ENCODE measurements at regions not wholly inside any gene's neighbourhood (a gene's known extent, or its start where the extent isn't known, plus 50 kb on each side); places are given as distances from the start of the nearest gene placed in this dataset.

DNA sequence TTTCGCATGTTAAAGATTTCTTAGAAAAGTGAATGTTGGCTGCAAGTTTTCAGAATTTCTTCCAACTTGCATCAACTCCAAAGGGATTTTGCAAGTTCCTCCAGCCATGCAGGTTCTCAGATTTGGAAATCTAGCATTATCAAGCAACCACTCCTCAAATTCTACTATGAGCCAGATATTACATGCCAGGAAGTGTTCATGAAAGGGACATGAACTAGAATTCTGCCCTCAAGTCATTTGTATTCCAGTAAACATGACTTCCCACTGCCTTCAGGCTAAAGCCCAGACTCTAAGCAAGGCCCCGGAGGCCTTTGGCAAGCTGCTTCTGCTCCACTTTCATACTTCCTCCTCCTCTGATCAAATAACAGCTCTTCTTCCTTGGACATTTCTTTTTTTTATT, 111.3 kb upstream of the PAPPA start:
- no peaks in the 10 kb centered on the region for H3K27me3 ChIP-seq
- ATAC-seq (no peak), DNase-seq (no peak)
- H3K4me3 ChIP-seq = no peak overlapping the region
- intact Hi-C loops (cut with DNase I) = no loop called here
- TF ChIP-seq, protein P1, sequence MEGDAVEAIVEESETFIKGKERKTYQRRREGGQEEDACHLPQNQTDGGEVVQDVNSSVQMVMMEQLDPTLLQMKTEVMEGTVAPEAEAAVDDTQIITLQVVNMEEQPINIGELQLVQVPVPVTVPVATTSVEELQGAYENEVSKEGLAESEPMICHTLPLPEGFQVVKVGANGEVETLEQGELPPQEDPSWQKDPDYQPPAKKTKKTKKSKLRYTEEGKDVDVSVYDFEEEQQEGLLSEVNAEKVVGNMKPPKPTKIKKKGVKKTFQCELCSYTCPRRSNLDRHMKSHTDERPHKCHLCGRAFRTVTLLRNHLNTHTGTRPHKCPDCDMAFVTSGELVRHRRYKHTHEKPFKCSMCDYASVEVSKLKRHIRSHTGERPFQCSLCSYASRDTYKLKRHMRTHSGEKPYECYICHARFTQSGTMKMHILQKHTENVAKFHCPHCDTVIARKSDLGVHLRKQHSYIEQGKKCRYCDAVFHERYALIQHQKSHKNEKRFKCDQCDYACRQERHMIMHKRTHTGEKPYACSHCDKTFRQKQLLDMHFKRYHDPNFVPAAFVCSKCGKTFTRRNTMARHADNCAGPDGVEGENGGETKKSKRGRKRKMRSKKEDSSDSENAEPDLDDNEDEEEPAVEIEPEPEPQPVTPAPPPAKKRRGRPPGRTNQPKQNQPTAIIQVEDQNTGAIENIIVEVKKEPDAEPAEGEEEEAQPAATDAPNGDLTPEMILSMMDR (IDR thresholded peaks at IDR 0.05) = no peak
- H3K27ac ChIP-seq = no peak overlapping the region
- no peaks in the 10 kb centered on the region for H3K4me1 ChIP-seq
- no peaks in the 10 kb centered on the region for H3K36me3 ChIP-seq
- H3K9me3 ChIP-seq = no peaks in the 10 kb centered on the region

DNA sequence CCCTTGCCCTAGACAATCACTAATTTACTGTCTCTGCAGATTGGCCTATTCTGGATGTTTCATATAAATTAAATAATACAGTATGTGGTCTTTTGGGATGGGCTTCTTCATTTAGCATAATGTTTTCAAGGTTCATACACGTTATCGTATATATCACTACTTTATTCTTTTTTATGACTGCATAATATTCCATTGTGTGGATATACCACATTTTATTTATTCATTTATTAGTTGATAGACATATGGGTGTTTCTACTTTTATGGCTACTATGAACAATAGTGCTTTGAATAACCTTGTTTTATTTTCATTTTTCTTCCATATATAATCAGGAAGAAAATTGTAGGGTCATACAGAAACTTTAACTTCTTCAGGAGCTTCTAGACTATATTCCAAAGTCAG, 108.5 kb upstream of the PAPPA start:
- Histone ChIP-seq H3K36me3 (no peaks in the 10 kb centered on the region), H3K4me1 (no peaks in the 10 kb centered on the region), H3K9me3 (no peaks in the 10 kb centered on the region), H3K27me3 (no peaks in the 10 kb centered on the region), H3K4me3 (no peak overlapping the region), H3K27ac (no peak overlapping the region)
- ATAC-seq = no peak
- intact Hi-C loops (cut with DNase I) = no loop called here
- DNase-seq = no peak
- TF ChIP-seq, protein P1 (IDR thresholded peaks at IDR 0.05) = no peak

DNA sequence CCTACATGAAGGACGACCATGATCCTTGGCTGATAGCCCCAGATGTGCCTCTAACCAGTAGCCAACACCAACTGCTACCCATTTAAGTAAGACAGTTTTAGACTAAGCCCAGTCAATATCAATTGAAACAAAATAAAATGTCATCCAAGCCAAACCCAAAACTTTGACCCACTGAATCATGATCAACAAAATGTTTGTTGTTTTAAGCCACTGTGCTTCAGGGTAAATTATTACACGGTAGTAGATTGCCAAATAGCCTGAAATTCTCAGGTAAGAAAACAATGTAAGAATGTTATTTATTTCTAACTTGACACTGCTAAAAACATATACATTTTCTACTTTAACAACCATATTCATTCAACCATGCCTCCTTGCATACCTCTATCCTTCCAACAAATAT, 105.5 kb upstream of the PAPPA start:
- Histone ChIP-seq H3K27me3 (no peaks in the 10 kb centered on the region), H3K4me3 (no peak overlapping the region), H3K9me3 (no peaks in the 10 kb centered on the region), H3K4me1 (no peaks in the 10 kb centered on the region), H3K36me3 (no peaks in the 10 kb centered on the region), H3K27ac (no peak overlapping the region)
- intact Hi-C loops (cut with DNase I) = no loop called here
- TF ChIP-seq, protein P1 (IDR thresholded peaks at IDR 0.05) = no peak
- DNase-seq (no peak), ATAC-seq (no peak)

DNA sequence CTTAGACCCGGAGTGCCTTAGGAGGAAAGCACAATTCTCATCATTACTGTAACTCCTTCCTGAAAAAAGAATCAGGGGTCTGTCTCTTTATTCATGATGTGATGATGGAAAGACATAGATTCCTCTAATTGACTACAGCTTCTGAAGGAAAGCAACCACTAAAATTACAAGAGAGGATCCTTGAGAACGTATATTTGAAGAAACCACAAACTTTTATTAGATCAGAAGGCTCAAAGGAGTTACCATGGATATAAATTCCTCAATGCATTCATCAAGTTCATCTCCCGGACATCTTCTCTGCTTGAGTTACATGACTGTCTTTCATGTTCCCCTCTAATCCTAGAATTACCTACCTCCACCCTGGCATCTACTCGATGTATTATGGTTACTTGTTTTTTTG, 104.1 kb upstream of the PAPPA start:
- Histone ChIP-seq H3K27ac (no peak overlapping the region), H3K4me1 (no peaks in the 10 kb centered on the region), H3K27me3 (no peaks in the 10 kb centered on the region), H3K36me3 (no peaks in the 10 kb centered on the region), H3K4me3 (no peak overlapping the region), H3K9me3 (no peaks in the 10 kb centered on the region)
- ATAC-seq (no peak), DNase-seq (no peak)
- TF ChIP-seq, protein P1 (IDR thresholded peaks at IDR 0.05) = no peak
- intact Hi-C loops (cut with DNase I) = no loop called here

DNA sequence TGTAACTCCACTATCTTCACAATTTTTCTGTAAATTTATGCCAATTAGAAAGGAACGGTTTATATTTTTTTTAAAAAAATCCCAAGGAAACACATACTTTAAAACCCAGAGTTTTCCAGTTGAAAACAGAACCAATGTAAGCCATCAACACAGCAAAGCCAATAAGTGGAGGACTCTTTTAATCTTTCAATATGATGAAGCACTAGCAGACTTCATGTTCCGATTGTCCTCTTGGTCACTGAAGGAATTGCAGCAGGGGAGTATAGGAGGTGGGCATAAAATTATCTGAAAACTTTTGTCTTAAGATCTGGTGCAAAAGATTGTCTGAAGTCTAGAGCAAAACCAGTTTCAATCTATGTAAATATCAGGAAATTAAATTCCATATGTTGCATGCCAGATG, 102.1 kb upstream of the PAPPA start:
- no peaks in the 10 kb centered on the region for H3K9me3 ChIP-seq
- no peak for DNase-seq
- TF ChIP-seq, protein P1 (IDR thresholded peaks at IDR 0.05) = no peak
- no peaks in the 10 kb centered on the region for H3K36me3 ChIP-seq
- ATAC-seq = no peak
- no peaks in the 10 kb centered on the region for H3K27me3 ChIP-seq
- H3K4me3 ChIP-seq = no peak overlapping the region
- H3K4me1 ChIP-seq = no peaks in the 10 kb centered on the region
- H3K27ac ChIP-seq = no peak overlapping the region
- intact Hi-C loops (cut with DNase I) = no loop called here

DNA sequence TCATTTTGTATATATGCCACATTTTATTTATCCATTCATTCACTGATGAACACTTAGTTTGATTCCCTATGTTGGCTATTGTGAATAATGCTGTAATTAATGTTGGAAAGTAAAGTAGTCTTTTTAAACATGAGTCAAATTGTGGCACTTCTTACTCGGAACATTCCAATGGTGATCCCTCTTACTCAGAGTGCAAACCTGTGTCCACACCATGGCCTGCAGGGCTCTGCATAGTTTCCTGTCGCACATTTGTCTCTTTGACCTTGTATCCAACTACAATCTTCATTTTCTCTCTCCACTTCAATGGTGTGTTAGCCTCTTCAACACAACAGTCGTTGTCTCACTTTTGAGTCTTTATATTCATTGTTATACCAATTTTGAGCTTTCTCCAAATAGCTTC, 98.1 kb upstream of the PAPPA start:
- ATAC-seq (no peak), DNase-seq (no peak)
- Histone ChIP-seq H3K36me3 (no peaks in the 10 kb centered on the region), H3K27ac (no peak overlapping the region), H3K9me3 (no peaks in the 10 kb centered on the region), H3K4me1 (no peaks in the 10 kb centered on the region), H3K27me3 (no peaks in the 10 kb centered on the region), H3K4me3 (no peak overlapping the region)
- TF ChIP-seq, protein P1 (IDR thresholded peaks at IDR 0.05) = no peak
- intact Hi-C loops (cut with DNase I) = no loop called here

Measured in upper lobe of right lung (tissue), 1 donor.